ENCODE measurements at regions not wholly inside any gene's neighbourhood (a gene's known extent, or its start where the extent isn't known, plus 50 kb on each side); places are given as distances from the start of the nearest gene placed in this dataset.

- Mint-ChIP-seq H3K27me3 (peaks cover 6% of the 10 kb centered on the region), H3K36me3 (peaks cover 3% of the 10 kb centered on the region), H3K4me1 (ENCODE audit: low read depth) (no peaks in the 10 kb centered on the region), H3K4me3 (no peak overlapping the region), H3K27ac (no peak overlapping the region), H3K9me3 (ENCODE audit: low read depth) (peaks cover 6% of the 10 kb centered on the region)
These were observed 61.4 kb upstream of the NSMCE3 start for GRCh38 chr15:29331071-29331470.

- no peaks in the 10 kb centered on the region for H3K4me1 Mint-ChIP-seq (ENCODE audit: low read depth)
- H3K9me3 Mint-ChIP-seq (ENCODE audit: low read depth), result peaks cover 22% of the 10 kb centered on the region
- no peak overlapping the region for H3K27ac Mint-ChIP-seq
- H3K27me3 Mint-ChIP-seq, result peaks cover 10% of the 10 kb centered on the region
- H3K4me3 Mint-ChIP-seq, result no peak overlapping the region
- H3K36me3 Mint-ChIP-seq, result peaks cover 13% of the 10 kb centered on the region
These were observed 55.1 kb upstream of the NSMCE3 start for GRCh38 chr15:29324746-29325145.

DNA sequence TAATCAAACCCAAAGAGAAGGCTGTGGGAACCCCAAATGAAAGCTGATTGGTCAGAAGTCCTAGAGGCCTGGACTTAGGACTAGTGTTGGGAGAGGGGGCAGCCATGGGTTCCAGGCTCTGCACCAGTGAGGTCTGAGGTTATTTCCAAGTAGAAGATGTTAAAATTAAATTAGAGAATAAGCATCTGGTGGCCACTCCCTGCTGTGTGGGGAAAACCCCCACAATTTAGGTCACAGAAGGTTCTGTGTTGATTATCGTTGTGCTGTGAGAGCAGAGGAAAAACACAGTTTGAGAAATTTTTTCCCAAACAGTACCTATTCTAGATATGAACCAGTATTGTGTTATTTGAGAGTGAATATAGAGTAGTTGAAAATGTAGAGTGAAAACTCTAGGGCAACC lies 53.9 kb upstream of the NSMCE3 start:
- H3K27ac Mint-ChIP-seq, result no peak overlapping the region
- peaks cover 9% of the 10 kb centered on the region for H3K27me3 Mint-ChIP-seq
- peaks cover 13% of the 10 kb centered on the region for H3K36me3 Mint-ChIP-seq
- H3K9me3 Mint-ChIP-seq (ENCODE audit: low read depth), result peaks cover 22% of the 10 kb centered on the region
- H3K4me1 Mint-ChIP-seq (ENCODE audit: low read depth), result no peaks in the 10 kb centered on the region
- no peak overlapping the region for H3K4me3 Mint-ChIP-seq

DNA sequence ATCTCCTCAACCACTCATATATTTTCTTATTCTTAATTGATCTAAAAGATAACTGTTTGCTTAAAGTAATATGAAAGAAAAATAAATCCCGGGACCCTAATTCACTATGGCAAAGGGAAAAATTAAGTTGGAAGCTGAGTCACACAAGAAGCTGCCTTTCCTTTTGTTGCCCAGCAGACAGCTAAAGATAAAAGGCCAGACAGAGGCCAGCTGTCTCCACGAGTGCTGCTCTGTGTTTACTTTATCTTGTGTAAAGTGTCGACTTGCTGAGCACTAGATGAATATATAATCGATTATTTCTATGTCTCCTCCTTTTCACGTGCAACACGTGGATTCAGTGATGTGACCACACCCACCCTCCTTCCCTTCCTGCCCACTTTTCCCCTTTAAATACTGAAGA lies 52.8 kb upstream of the NSMCE3 start:
- H3K4me3 Mint-ChIP-seq, result no peak overlapping the region
- H3K27ac Mint-ChIP-seq, result no peak overlapping the region
- peaks cover 18% of the 10 kb centered on the region for H3K9me3 Mint-ChIP-seq (ENCODE audit: low read depth)
- H3K4me1 Mint-ChIP-seq (ENCODE audit: low read depth), result no peaks in the 10 kb centered on the region
- H3K27me3 Mint-ChIP-seq, result peaks cover 5% of the 10 kb centered on the region
- peaks cover 11% of the 10 kb centered on the region for H3K36me3 Mint-ChIP-seq

- H3K9me3 Mint-ChIP-seq (ENCODE audit: low read depth), result peaks cover 9% of the 10 kb centered on the region
- H3K27ac Mint-ChIP-seq, result no peak overlapping the region
- H3K36me3 Mint-ChIP-seq, result peaks cover 6% of the 10 kb centered on the region
- H3K4me1 Mint-ChIP-seq (ENCODE audit: low read depth), result no peaks in the 10 kb centered on the region
- H3K4me3 Mint-ChIP-seq, result no peak overlapping the region
- H3K27me3 Mint-ChIP-seq, result peaks cover 5% of the 10 kb centered on the region
These were observed 50.8 kb upstream of the NSMCE3 start for GRCh38 chr15:29320420-29320819.

- H3K4me1 Mint-ChIP-seq (ENCODE audit: low read depth), result no peaks in the 10 kb centered on the region
- H3K9me3 Mint-ChIP-seq (ENCODE audit: low read depth), result peaks cover 5% of the 10 kb centered on the region
- no peak overlapping the region for H3K4me3 Mint-ChIP-seq
- H3K36me3 Mint-ChIP-seq, result peaks cover 6% of the 10 kb centered on the region
- H3K27me3 Mint-ChIP-seq, result peaks cover 5% of the 10 kb centered on the region
- H3K27ac Mint-ChIP-seq, result no peak overlapping the region
These were observed 50.2 kb upstream of the NSMCE3 start for GRCh38 chr15:29319823-29320222.

Data from activated naive CD8-positive, alpha-beta T cell (primary cell).